ENCODE measurements at regions not wholly inside any gene's neighbourhood (a gene's known extent, or its start where the extent isn't known, plus 50 kb on each side); places are given as distances from the start of the nearest gene placed in this dataset.

- no peak overlapping the region for H4K5ac ChIP-seq (ENCODE audit: insufficient read length, low read depth, low read length)
- no peaks in the 10 kb centered on the region for H3K9me3 ChIP-seq (ENCODE audit: insufficient read depth in 2 of 2, low read depth in 1 of 2, low read length in 1 of 2)
- no peak overlapping the region for H3K4me2 ChIP-seq (ENCODE audit: insufficient read depth in 1 of 2, low read depth in 2 of 2, low read length in 2 of 2)
- no peak overlapping the region for H3K27ac ChIP-seq (ENCODE audit: low read depth, low read length)
- H3K56ac ChIP-seq (replicated peaks; ENCODE audit: insufficient read length, low read depth, low read length), result no peak overlapping the region
- no peak overlapping the region for H3K4me3 ChIP-seq (ENCODE audit: extremely low read depth in 1 of 4, insufficient read depth in 2 of 4, low read depth in 3 of 4, low read length in 4 of 4)
- H2BK15ac ChIP-seq (ENCODE audit: low read length), result no peak overlapping the region
- no peaks in the 10 kb centered on the region for H3K79me2 ChIP-seq (ENCODE audit: control insufficient read depth in 1 of 2, insufficient read depth in 2 of 2, low read length in 2 of 2)
- no peak overlapping the region for H3K14ac ChIP-seq (ENCODE audit: insufficient read length)
- WGBS, 2 experiments (ENCODE audit: extremely low coverage in 1 of 2, insufficient coverage in 1 of 2, insufficient read length in 1 of 2, insufficient replicate concordance in 2 of 2, low coverage in 1 of 2, low lambda C conversion rate in 2 of 2, missing lambda C conversion rate in 1 of 2), result 79% methylated on average over 6 of the region's 6 CpGs; no CpG with 5 or more reads in 1 of the 2 experiments
- CTCF ChIA-PET (ENCODE audit: partially characterized antibody), result interaction anchor here (0.6 to 13.2 kb wide), 21 partner anchors 17 to 273 kb away, joined by 3 to 172 read pairs (median 4); partner anchors contain the start of gene FOXD2
- H3K27me3 ChIP-seq (replicated peaks in 1 of 4; ENCODE audit: control insufficient read depth in 3 of 4, extremely low read depth in 1 of 4, insufficient read depth in 3 of 4, low read length in 3 of 4), result peaks cover 29 to 48% (median 47%) of the 10 kb centered on the region in 4 experiments
- no peak overlapping the region for H2BK20ac ChIP-seq (ENCODE audit: low read length)
- peaks cover 0 to 19% (median 4%) of the 10 kb centered on the region in 4 experiments; a peak in 3 of 7 replicates for H3K4me1 ChIP-seq (replicated peaks in 1 of 4; ENCODE audit: control insufficient read depth in 3 of 4, insufficient read depth in 4 of 4, low read length in 3 of 4)
- no peaks in the 10 kb centered on the region for H3K79me1 ChIP-seq (ENCODE audit: low read depth, low read length)
- H2AK5ac ChIP-seq (ENCODE audit: low read depth, low read length), result no peak overlapping the region
- no peak overlapping the region for H2BK5ac ChIP-seq (ENCODE audit: low read depth, low read length)
- H3K36me3 ChIP-seq (ENCODE audit: control insufficient read depth in 2 of 4, insufficient read depth in 4 of 4, low read length in 3 of 4), result no peaks in the 10 kb centered on the region
- no peaks in the 10 kb centered on the region for H4K20me1 ChIP-seq (replicated peaks in 1 of 2; ENCODE audit: control insufficient read depth in 1 of 2, insufficient read depth in 2 of 2, low read length in 2 of 2)
- H3K23me2 ChIP-seq (ENCODE audit: low read depth, low read length), result peaks cover 12% of the 10 kb centered on the region; the same call in 1 of the 2 replicates
- DNase-seq (ENCODE audit: low read depth in 1 of 2, low spot score in 2 of 2) (no peak), FAIRE-seq (no peak)
- no peak overlapping the region for H3K18ac ChIP-seq (ENCODE audit: extremely low read depth, low read length)
- no peak overlapping the region for H2BK120ac ChIP-seq (replicated peaks; ENCODE audit: low read depth, low read length)
- POLR2A ChIA-PET (ENCODE audit: partially characterized antibody), result no interaction called here
- H3K9ac ChIP-seq (replicated peaks in 1 of 4; ENCODE audit: extremely low read depth in 1 of 4, low read depth in 3 of 4, low read length in 3 of 4), result no peak overlapping the region
- no peak overlapping the region for H4K8ac ChIP-seq (ENCODE audit: extremely low read depth, insufficient read depth, low read length)
- H3K4ac ChIP-seq (replicated peaks; ENCODE audit: insufficient read length, low read depth, low read length), result no peak overlapping the region
- H4K91ac ChIP-seq (replicated peaks; ENCODE audit: insufficient read length, low read length), result no peak overlapping the region
- H2BK12ac ChIP-seq (ENCODE audit: low read depth, low read length), result no peak overlapping the region
- H2AFZ ChIP-seq (ENCODE audit: low read length), result no peak overlapping the region
- H3K23ac ChIP-seq (ENCODE audit: insufficient read length), result no peak overlapping the region
- TF ChIP-seq SP2 (IDR thresholded peaks at IDR 0.05; ENCODE audit: low read length) (no peak), RBBP5 (IDR thresholded peaks at IDR 0.05; ENCODE audit: borderline replicate concordance, low read depth, low read length) (no peak), HDAC2 (IDR thresholded peaks at IDR 0.05; ENCODE audit: borderline replicate concordance in 1 of 2, low read depth in 2 of 2, low read length in 2 of 2) (no peak), POLR2AphosphoS5 (IDR thresholded peaks at IDR 0.05; ENCODE audit: low read depth, low read length) (no peak), KDM1A (IDR thresholded peaks at IDR 0.05; ENCODE audit: borderline replicate concordance, low read length) (no peak), SRF (IDR thresholded peaks at IDR 0.05; ENCODE audit: low read depth, low read length) (no peak)
These were observed 267.8 kb downstream of the FOXD2 start for GRCh38 chr1:47705517-47706130.

Measured in H1 (cell line).